Panc1 (cell line): ENCODE measurements at regions not wholly inside any gene's neighbourhood (a gene's known extent, or its start where the extent isn't known, plus 50 kb on each side); places are given as distances from the start of the nearest gene placed in this dataset.

Experiments used
- ATAC-seq: fragments of 200-7000 bp; cut with Tn5 transposase; 2 replicates; pipeline ENCODE4 v1.9.1; 2020; ENCODE audit warnings: mild to moderate bottlenecking, moderate library complexity
- BruUV-seq: library from RNA; stranded (reverse); fragments of 400-500 nt; replicated peaks from 2 replicates; lab custom pipeline; 2021; lab: Mats Ljungman, UMichigan
- CTCF ChIA-PET: fragments of 300-600 bp; sonication (Branson Sonifier 250); formaldehyde crosslinking; loops from one replicate; lab custom pipeline; 2022; ENCODE audit warnings: antibody characterized with exemption; lab: Charles Lee
- POLR2A ChIA-PET: fragments of 300-600 bp; sonication (Branson Sonifier 250); formaldehyde crosslinking; loops from one replicate; lab custom pipeline; 2022; ENCODE audit warnings: antibody characterized with exemption; lab: Charles Lee
- DNase-seq: peaks from one replicate; pipeline ENCODE4 v3.0.0-alpha.2; 2010; ENCODE audit warnings: low read depth, low spot score
- H3K27ac ChIP-seq: 2 replicates; pipeline ENCODE4 v1.5.1; 2011; ENCODE audit warnings: mild to moderate bottlenecking, low read length, inconsistent platforms
- H3K27me3 ChIP-seq: fragments of 200-500 bp; sonication (Bioruptor generic); 2 replicates; pipeline ENCODE4 v1.6.0; 2014; ENCODE audit warnings: low read length, inconsistent platforms; ENCODE audit not compliant: control insufficient read depth, insufficient read depth
- H3K36me3 ChIP-seq: fragments of 200-500 bp; sonication (Bioruptor generic); 2 replicates; pipeline ENCODE4 v1.5.1; 2014; ENCODE audit warnings: inconsistent platforms, mild to moderate bottlenecking, low read length, moderate library complexity; ENCODE audit not compliant: control insufficient read depth, insufficient read depth
- H3K4me1 ChIP-seq: 2 replicates; pipeline ENCODE4 v1.5.1; 2011; ENCODE audit warnings: inconsistent platforms, mild to moderate bottlenecking, low read length, moderate library complexity; ENCODE audit not compliant: control insufficient read depth, insufficient read depth
- H3K4me3 ChIP-seq, 2 experiments: 2 replicates each; pipeline ENCODE4 v1.5.1; 2011 to 2012; ENCODE audit warnings: low read depth in 2 of 2, low read length in 2 of 2, mild to moderate bottlenecking in 2 of 2, inconsistent platforms in 1 of 2, moderate library complexity in 1 of 2
- H3K9me3 ChIP-seq: fragments of 200-500 bp; sonication (Bioruptor generic); 2 replicates; pipeline ENCODE4 v1.5.1; 2014; ENCODE audit warnings: low read depth, mild to moderate bottlenecking, inconsistent platforms, low read length, moderate library complexity; ENCODE audit not compliant: control insufficient read depth, insufficient read depth
- POLR2AphosphoS5 ChIP-seq: IDR thresholded peaks from 2 replicates; pipeline ENCODE4 v1.6.1; 2012; ENCODE audit warnings: mild to moderate bottlenecking, low read depth, low read length, moderate library complexity
- SIN3A ChIP-seq: IDR thresholded peaks from 2 replicates; pipeline ENCODE4 v1.6.1; 2012; ENCODE audit warnings: low read depth, mild to moderate bottlenecking, low read length, moderate library complexity, borderline replicate concordance; ENCODE audit not compliant: insufficient read depth
- TCF7L2 ChIP-seq: IDR thresholded peaks from 2 replicates; pipeline ENCODE4 v1.6.1; 2011; ENCODE audit warnings: mild to moderate bottlenecking, low read depth, low read length, inconsistent platforms
- in situ Hi-C: cut with HindIII; loops from 2 replicates; pipeline ENCODE4 v1.10.0; 2016; ENCODE audit warnings: low sequenced_read_pairs, low pct_unique_long_range_greater_than_20kb
- intact Hi-C: fragments of 100-400 bp; cut with micrococcal nuclease; formaldehyde crosslinking; loops from one replicate; pipeline ENCODE4 v1.10.0; 2022; ENCODE audit not compliant: unreplicated experiment
- TF ChIP-seq, protein P1 (sequence below), 2 experiments: IDR thresholded peaks; 2 replicates each; pipeline ENCODE4 v1.6.1; 2011 to 2012; ENCODE audit warnings: low read depth in 2 of 2, control low read depth in 1 of 2, low read length in 1 of 2, mild to moderate bottlenecking in 1 of 2, moderate library complexity in 1 of 2; ENCODE audit not compliant: insufficient read depth in 1 of 2
- TF ChIP-seq, protein P2 (sequence below): fragments of 450-650 bp; IDR thresholded peaks from 2 replicates; pipeline ENCODE4 v1.5.1; 2017; ENCODE audit warnings: mild to moderate bottlenecking

DNA sequence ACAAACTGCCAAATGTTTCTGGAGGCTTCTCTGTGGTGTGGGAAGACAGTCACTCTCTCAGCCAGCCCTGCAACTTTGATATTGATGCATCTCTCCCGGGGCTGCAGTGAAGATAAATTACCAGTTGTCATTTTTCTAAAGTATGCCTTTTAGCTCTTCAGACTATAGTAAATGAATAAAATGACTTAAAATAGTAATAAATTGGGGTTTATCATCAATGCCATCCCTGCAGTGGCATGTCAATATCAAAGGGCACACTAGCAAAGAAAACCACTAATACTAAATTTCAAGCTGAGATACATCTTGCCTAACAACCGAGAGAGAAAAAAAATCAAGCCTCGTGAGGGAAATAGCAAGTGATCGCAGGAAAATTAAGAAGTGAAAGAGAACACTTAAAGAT lies 749.5 kb upstream of the SLC39A10 start:
- no TSS peak for BruUV-seq
- ATAC-seq (no peak), DNase-seq (no peak)
- in situ Hi-C loops = no loop called here
- intact Hi-C loops = no loop called here
- no peak overlapping the region for H3K27ac ChIP-seq
- H3K4me1 ChIP-seq = no peaks in the 10 kb centered on the region
- H3K36me3 ChIP-seq = no peaks in the 10 kb centered on the region
- ChIA-PET CTCF (no interaction called here), POLR2A (no interaction called here)
- no peaks in the 10 kb centered on the region for H3K27me3 ChIP-seq
- H3K9me3 ChIP-seq = no peaks in the 10 kb centered on the region
- no peak for TF ChIP-seq SIN3A
- H3K4me3 ChIP-seq = no peak overlapping the region

DNA sequence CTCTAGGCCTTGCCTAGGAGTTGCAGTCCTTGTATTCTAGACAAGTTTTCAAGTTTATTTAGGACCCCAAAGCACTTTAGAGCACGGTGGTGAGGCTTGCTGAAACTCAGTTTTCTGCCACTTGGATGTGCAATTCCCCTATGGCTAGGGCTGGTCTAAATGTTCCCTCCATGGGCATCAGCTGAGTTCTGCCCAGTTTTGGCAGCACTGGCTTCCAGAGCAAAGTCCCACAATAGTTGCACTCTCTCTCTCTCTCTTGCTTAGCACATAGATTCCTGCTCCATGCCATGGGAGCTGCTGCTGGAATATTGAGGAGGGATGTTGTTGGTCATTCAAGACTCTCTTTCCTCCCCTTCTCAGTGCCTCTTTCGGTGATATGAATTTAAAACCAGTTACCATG lies 760.2 kb upstream of the SLC39A10 start:
- Histone ChIP-seq H3K27ac (no peak overlapping the region), H3K9me3 (no peaks in the 10 kb centered on the region; the same call in 1 of the 2 replicates), H3K36me3 (no peaks in the 10 kb centered on the region), H3K27me3 (no peaks in the 10 kb centered on the region), H3K4me1 (no peaks in the 10 kb centered on the region), H3K4me3 (no peak overlapping the region)
- BruUV-seq = no TSS peak
- DNase-seq = no peak
- ATAC-seq = no peak
- TF ChIP-seq TCF7L2 = no peak
- TF ChIP-seq, protein P1, sequence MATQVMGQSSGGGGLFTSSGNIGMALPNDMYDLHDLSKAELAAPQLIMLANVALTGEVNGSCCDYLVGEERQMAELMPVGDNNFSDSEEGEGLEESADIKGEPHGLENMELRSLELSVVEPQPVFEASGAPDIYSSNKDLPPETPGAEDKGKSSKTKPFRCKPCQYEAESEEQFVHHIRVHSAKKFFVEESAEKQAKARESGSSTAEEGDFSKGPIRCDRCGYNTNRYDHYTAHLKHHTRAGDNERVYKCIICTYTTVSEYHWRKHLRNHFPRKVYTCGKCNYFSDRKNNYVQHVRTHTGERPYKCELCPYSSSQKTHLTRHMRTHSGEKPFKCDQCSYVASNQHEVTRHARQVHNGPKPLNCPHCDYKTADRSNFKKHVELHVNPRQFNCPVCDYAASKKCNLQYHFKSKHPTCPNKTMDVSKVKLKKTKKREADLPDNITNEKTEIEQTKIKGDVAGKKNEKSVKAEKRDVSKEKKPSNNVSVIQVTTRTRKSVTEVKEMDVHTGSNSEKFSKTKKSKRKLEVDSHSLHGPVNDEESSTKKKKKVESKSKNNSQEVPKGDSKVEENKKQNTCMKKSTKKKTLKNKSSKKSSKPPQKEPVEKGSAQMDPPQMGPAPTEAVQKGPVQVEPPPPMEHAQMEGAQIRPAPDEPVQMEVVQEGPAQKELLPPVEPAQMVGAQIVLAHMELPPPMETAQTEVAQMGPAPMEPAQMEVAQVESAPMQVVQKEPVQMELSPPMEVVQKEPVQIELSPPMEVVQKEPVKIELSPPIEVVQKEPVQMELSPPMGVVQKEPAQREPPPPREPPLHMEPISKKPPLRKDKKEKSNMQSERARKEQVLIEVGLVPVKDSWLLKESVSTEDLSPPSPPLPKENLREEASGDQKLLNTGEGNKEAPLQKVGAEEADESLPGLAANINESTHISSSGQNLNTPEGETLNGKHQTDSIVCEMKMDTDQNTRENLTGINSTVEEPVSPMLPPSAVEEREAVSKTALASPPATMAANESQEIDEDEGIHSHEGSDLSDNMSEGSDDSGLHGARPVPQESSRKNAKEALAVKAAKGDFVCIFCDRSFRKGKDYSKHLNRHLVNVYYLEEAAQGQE (IDR thresholded peaks at IDR 0.05; ENCODE audit: insufficient read depth in 1 of 2, low read depth in 2 of 2, low read length in 1 of 2) = no peak
- TF ChIP-seq, protein P2, sequence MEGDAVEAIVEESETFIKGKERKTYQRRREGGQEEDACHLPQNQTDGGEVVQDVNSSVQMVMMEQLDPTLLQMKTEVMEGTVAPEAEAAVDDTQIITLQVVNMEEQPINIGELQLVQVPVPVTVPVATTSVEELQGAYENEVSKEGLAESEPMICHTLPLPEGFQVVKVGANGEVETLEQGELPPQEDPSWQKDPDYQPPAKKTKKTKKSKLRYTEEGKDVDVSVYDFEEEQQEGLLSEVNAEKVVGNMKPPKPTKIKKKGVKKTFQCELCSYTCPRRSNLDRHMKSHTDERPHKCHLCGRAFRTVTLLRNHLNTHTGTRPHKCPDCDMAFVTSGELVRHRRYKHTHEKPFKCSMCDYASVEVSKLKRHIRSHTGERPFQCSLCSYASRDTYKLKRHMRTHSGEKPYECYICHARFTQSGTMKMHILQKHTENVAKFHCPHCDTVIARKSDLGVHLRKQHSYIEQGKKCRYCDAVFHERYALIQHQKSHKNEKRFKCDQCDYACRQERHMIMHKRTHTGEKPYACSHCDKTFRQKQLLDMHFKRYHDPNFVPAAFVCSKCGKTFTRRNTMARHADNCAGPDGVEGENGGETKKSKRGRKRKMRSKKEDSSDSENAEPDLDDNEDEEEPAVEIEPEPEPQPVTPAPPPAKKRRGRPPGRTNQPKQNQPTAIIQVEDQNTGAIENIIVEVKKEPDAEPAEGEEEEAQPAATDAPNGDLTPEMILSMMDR = no peak
- no peak for TF ChIP-seq POLR2AphosphoS5
- TF ChIP-seq SIN3A = no peak
- in situ Hi-C loops (no loop called here), intact Hi-C loops (no loop called here)
- POLR2A ChIA-PET = no interaction called here
- CTCF ChIA-PET = no interaction called here

DNA sequence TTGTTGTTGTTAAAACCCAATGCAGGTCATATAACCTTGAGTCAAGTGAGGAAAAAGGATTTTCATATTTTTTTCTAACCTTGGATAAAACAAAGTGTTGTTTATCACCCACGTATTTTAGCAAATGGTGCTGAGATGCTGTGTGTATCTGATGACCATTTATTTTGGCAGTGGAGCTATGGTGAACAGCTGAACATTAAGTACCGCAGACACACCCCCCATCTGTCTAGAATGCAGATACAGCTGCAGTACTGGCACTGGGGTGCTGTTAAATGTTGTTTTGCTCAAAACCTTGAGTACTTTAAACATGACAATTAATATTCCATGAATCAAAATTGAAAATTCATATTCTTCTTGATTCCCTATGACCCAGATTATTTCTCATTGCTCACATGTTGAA lies 773.3 kb upstream of the SLC39A10 start:
- Histone ChIP-seq H3K27ac (no peak overlapping the region), H3K9me3 (no peaks in the 10 kb centered on the region), H3K27me3 (no peaks in the 10 kb centered on the region), H3K4me3 (no peak overlapping the region), H3K4me1 (no peaks in the 10 kb centered on the region), H3K36me3 (no peaks in the 10 kb centered on the region)
- POLR2A ChIA-PET = no interaction called here
- intact Hi-C loops (no loop called here), in situ Hi-C loops (no loop called here)
- TF ChIP-seq POLR2AphosphoS5 (no peak), TCF7L2 (no peak), SIN3A (no peak)
- TF ChIP-seq, protein P1 (IDR thresholded peaks at IDR 0.05; ENCODE audit: insufficient read depth in 1 of 2, low read depth in 2 of 2, low read length in 1 of 2) = no peak
- TF ChIP-seq, protein P2 = no peak
- BruUV-seq = no TSS peak
- CTCF ChIA-PET = no interaction called here
- ATAC-seq (no peak), DNase-seq (no peak)
